GM18870 (cell line): ENCODE measurements at regions not wholly inside any gene's neighbourhood (a gene's known extent, or its start where the extent isn't known, plus 50 kb on each side); places are given as distances from the start of the nearest gene placed in this dataset.

Experiments used
- ATAC-seq: cut with Tn5 transposase; IDR thresholded peaks from one replicate; pipeline ENCODE4 v1.9.1; 2021; ENCODE audit warnings: moderate library complexity; ENCODE audit not compliant: unreplicated experiment

GRCh38 chr4:13081830-13082229 lies 402.3 kb downstream of the RAB28 start:
- ATAC-seq = no peak

- no peak for ATAC-seq
These were observed 417.1 kb downstream of the RAB28 start for GRCh38 chr4:13067077-13067476.

- no peak for ATAC-seq
These were observed 425.1 kb downstream of the RAB28 start for GRCh38 chr4:13059019-13059418.

GRCh38 chr4:13056630-13057189 lies 427.4 kb downstream of the RAB28 start:
- no peak for ATAC-seq

GRCh38 chr4:13054420-13054970 lies 429.6 kb downstream of the RAB28 start:
- ATAC-seq = no peak

- no peak for ATAC-seq
These were observed 436.5 kb downstream of the RAB28 start for GRCh38 chr4:13047591-13047990.

- ATAC-seq = no peak
These were observed 447.3 kb downstream of the RAB28 start for GRCh38 chr4:13036841-13037240.

- ATAC-seq = no peak
These were observed 451.2 kb downstream of the RAB28 start for GRCh38 chr4:13032936-13033335.

GRCh38 chr4:13024147-13025105 lies 459.7 kb downstream of the RAB28 start:
- no peak for ATAC-seq

- no peak for ATAC-seq
These were observed 476.2 kb downstream of the RAB28 start for GRCh38 chr4:13007802-13008470.

- ATAC-seq = no peak
These were observed 490.2 kb downstream of the RAB28 start for GRCh38 chr4:12993923-12994322.

GRCh38 chr4:12987284-12987683 lies 496.9 kb downstream of the RAB28 start:
- no peak for ATAC-seq

- ATAC-seq = no peak
These were observed 504.3 kb downstream of the RAB28 start for GRCh38 chr4:12979797-12980196.

GRCh38 chr4:12978310-12978709 lies 505.8 kb downstream of the RAB28 start:
- no peak for ATAC-seq

GRCh38 chr4:12975511-12975910 lies 508.6 kb downstream of the RAB28 start:
- ATAC-seq = no peak

- ATAC-seq = no peak
These were observed 510.6 kb downstream of the RAB28 start for GRCh38 chr4:12973522-12973921.

- ATAC-seq = no peak
These were observed 515.8 kb downstream of the RAB28 start for GRCh38 chr4:12968345-12968744.

GRCh38 chr4:12966726-12967125 lies 517.4 kb downstream of the RAB28 start:
- ATAC-seq = no peak

GRCh38 chr4:12965334-12965733 lies 518.8 kb downstream of the RAB28 start:
- no peak for ATAC-seq

- ATAC-seq = no peak
These were observed 520.2 kb downstream of the RAB28 start for GRCh38 chr4:12963912-12964311.

GRCh38 chr4:12963291-12963690 lies 520.8 kb downstream of the RAB28 start:
- ATAC-seq = no peak

- no peak for ATAC-seq
These were observed 522.4 kb downstream of the RAB28 start for GRCh38 chr4:12961713-12962112.
